NAMALWA (cell line): ENCODE measurements at regions not wholly inside any gene's neighbourhood (a gene's known extent, or its start where the extent isn't known, plus 50 kb on each side); places are given as distances from the start of the nearest gene placed in this dataset.

Experiments used
- DNase-seq: peaks from one replicate; pipeline ENCODE4 v3.0.0-alpha.2; 2015; ENCODE audit warnings: low spot score

DNA sequence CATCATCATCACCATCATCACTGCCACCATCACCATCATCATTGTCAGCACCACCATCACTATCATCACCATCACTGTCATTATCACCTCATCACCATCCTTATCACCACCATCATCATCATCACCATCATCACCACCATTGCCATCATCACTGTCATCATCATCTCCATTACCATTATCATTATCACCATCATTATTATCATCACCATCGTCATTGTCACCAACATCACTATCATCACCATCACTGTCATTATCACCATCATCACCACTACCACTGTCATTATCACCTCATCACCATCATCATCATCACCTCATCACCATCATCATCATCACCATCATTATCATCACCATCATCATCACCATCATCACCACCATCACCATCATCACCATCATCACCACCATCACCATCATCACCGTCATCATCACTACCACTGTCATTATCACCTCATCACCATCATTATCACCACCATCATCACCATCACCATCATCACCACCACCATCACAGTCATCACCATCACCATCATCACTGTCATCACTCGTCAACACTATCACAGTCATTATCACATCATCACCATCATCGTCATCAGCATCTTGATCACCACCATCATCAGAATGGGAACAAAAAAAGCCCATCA, 191.1 kb downstream of the TTLL2 start:
- no peak for DNase-seq

DNA sequence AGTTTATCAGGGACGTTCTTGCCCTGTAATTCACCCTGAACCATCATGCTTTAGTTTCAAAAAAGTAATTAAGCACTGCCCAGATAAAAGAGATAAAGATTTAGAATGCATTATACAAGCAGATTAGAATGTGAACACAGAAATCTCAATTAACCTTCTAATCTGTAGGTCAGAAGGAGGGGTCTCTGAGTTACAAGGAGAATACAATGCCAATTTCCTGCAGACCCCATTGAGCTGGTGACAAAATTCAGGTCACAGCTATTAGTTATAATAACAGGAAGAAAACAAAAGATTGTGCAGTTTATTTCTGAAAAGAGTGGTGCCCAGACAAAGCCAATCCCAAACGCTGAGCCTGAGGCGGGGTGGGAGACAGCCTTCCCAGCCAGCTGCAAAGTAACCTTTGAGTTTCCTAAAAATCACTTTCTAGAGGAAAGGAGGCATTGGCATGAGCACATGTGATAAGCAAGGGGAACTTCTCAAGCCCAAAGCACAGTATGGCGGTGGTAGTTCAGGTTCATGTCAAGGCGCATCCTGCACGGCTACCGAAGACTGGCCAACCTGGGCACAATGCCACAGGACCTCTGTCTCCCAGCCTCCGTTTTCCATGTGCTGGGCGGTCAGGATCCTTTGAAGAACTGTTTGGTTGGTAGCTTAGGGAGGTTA, 192.5 kb downstream of the TTLL2 start:
- DNase-seq: no peak

DNA sequence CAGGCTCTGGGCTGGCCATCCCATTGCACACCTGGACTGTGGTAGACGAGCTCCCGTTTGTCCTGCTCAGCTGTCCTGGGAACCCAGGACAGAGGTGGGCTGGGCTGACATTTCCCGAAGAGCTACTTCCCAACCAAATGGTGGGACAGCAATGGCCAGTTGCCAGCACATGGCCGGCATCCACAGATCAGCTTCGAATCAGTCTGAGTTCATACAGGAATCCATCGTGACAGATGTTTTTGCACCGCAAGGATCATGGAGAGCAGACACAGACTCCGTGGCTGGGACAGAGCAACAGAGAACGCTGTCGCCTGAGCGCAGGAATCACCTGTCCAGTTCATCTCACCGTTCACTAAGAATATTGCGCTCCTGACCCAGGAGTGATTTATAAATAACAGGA, 198.5 kb downstream of the TTLL2 start:
- DNase-seq: no peak

DNA sequence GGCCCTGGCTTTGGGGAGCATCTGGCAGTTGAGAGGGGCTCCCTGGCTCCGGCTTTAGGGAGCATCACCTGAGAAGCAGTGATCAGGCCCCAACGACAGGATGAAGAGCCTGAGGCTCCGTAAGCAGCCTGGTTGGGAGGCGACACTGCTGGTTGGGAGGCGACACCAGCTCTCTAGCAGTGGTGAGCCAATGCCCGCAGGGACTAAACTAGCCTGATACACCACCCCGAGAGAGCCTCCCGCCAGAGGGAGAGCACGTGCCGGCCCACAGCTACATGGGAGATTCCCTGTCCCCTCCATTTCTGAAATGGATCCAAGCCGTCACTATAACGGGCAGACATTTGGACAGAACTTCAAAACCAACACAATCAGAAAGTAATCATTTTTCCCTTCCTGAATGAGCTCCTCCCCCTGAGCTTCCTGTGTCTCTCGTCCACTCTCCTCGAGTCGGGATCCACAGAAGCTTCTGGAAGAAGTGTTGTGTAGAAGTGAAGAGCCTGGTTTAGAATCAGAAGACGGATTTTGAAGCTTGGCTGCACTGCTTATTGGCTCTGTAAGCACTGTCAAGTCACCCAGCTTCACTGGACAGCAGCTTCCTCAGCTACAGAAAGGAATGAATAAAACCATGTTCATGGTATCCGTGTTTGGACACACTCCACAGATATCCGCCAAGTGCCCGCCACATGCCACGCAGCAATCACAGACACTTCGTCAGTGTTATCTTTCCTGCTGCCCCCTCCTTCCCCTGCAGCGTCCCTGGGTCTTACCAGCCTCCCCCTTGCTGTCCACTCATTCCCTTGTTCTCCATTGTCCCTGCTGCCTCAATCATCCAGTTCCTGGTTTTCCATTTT, 199.6 kb downstream of the TTLL2 start:
- DNase-seq: no peak

DNA sequence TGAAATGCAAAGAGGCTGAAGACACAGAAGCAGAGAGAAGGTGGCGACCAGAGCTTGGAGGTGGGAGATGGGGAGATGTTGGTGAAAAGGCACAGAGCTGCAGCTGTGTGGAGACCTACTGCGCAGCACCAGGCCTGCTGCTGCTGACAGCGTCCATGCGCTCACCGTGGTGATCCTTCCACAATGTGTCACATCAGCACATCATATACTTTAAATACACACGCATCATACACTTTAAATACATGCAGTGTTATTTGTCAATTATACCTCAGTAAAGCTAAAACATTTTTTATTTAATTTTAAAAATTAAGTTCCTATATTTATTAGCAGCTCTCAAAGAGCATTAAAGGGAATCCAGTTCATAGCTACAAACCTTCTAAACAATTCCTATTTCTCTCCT, 200.9 kb downstream of the TTLL2 start:
- DNase-seq: no peak

DNA sequence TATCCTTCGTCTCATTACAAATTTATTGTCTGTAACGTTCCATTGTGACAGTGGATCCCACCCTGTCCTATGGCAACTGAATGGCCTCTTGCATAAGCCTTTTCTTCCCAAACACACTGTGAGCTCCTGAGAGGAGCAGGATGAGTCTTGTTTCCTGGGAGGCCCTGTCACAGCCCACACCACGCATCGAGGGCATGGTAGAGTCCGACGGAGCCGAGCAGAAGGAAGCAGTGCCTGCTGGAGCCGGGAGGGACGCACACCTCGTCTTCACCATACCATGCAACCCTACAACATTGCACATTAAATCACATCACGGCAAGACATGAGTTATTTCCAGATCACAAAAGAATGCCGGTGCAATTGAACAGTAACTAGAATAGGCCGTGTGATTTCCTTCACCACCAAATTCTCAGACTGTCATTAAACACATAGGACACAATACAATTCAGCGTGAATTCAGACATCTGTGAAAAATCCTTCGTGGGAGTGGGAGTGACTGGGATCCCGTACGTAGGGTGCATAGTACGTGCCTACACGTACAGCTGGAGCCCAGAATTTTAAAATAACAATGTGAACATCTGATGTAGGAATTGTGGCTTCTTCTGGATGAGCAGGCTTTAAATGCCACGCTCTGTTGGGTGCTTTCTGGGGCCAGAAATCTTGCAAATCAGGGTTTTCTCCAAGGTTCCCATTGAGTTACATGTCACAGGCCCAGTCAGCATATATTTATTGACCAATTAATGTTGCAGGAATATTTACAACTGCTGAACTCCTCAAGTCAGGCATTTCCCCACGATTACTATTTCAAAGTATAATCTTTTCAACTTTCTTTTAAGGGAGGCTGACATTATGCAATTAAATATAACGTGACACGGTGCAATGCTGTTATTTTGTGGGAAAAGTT, 201.8 kb downstream of the TTLL2 start:
- no peak for DNase-seq

DNA sequence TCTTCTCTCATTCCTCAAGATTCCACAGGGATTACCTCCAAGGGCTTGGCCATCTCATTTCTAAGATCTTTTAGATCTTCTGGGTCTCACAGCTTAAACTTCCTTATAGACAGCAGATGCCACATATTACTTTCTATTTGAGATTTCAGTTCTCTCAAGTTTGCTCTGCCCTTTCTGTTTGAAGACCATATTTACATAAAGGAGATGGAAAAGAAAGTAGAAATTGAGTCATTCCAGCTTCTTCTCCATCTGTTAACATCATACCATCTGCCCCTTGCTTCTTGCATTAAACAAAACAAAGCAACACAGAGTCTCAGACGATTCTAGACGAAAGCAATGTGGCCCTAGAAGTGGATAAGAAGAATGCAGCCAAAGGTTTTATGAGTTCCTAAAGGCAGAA, 203.4 kb downstream of the TTLL2 start:
- no peak for DNase-seq

DNA sequence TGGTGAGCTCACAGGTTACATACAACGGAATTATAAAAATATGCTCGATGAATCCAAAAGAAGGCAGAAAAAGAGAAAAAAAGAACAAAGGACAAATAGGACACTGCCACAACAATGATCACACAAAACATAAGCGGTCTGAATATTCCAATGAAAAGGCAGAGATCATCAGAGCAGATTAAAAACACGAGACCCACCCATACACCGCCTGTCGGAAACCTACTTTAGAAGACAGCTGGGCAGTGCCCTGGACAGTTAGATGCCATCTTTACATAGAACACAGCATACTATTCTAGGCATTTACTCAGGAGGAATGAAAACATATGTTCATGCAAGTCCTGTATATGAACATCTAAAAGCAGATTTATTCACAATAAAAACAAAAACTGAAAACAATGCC, 204.1 kb downstream of the TTLL2 start:
- no peak for DNase-seq

DNA sequence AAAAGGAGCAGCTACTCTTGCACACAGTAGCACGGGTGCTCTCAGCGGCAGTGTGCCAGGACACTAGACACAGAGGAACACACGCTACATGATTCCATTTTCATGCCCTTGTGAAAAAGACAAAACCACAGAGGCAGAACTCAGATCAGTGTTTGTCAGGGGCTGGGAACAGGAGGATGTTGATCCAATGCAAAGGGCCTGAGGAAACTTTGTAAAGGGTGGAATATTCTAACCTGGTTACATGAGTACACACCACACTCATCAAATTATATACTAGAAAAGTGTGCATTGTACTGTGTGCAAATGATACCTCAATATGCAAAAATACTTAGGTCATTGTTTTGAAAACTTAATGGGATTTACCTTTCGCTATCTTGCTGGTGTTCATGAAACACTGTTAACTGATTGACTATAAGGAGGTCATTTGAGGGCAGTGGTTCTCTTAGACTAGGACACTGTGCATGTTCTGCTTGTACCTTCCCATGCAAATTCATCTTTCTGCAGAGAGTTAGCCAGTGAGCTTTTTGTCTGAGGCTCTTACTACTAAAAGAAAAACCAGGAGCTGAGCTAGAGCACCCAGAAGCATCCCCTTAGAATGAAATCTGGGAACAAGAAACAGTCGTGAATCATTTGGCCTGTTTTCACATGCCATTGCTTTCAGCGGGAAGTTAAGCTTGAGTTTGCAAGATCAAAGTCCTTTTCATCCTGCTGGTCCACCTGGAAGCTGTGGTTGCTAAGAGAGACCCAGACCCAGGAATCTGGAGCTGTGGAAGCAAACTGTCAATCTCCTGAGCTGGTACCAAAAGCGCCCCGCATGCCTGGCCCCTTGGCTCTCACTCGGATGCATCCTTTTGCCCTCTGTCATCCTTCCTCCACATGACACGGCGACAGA, 204.8 kb downstream of the TTLL2 start:
- no peak for DNase-seq

DNA sequence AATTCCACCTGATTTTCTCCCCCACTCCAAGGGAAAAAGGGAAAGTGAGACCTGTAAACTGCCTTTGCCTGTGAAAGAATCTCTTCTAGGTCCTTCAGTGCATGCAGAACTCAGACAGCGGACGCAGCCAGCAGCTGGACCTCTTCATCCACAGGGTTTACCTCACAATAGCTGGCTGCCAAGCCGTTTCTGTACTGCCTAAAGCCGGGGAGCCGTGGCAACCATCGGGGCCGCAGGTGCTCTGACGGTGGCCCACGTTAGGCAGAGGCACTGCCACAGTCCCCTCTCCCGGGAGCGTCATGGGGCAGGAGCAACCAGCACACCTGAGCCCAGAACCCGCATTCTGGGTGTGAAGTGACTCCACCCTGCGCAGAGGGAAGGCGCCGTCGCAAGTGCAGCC, 206.1 kb downstream of the TTLL2 start:
- DNase-seq: no peak

DNA sequence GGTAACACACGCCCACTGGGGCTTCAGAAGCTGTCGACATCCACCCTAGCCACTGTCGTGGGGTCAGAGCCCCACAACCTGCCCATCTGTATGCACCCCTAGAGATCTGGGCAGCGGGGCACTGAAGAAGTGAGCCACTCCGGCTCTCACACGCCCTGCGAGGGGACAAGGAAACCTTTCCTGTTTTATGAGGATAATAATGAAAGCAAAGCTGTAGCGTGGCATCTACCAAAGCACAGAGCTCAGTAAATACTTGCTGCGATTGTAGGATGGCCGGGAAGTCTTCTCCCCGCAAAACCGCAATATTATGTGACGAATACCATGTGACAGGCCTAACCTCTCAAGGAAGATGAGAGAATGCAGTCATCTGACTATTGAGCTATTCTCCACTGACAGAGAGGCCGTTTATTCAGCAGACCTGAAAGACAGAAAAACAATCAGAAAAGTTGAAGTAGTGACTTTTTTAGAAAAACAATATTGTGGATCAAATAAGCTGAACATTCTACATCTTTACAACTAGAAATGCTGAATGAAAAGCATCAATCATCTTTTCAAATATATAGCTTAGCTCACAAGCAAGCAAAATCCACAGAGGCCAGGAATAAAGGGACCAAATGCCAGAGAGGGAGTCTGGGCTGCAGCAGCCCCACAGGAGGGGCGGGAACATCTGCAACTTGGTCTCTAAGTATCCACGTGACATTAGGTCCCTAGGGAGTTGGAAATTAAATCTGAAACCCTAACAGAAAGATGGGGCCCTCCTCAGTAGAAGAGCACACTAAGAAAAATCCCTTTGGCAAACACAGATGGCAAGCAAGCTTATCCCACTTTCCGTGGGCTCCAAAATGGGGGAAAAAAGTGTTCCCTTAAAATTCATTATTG, 207.8 kb downstream of the TTLL2 start:
- DNase-seq: no peak

DNA sequence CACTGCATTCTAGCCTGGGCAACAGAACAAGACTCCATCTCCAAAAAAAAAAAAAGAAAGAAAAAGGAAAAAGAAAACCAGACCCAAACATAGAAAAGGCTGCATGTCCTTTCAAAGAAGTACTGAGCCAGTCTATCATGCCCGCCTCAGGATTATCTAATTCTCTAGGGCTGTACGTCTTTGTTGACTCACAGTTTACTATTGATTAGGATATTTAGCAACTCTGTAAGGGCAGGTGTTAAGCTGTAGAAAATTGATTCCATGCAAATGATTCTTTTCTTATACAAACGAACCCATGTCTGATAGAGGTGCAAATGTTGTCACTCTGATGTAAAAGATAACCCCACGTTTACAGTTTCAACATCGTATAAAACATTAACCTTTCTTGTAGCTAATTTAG, 209.0 kb downstream of the TTLL2 start:
- no peak for DNase-seq

DNA sequence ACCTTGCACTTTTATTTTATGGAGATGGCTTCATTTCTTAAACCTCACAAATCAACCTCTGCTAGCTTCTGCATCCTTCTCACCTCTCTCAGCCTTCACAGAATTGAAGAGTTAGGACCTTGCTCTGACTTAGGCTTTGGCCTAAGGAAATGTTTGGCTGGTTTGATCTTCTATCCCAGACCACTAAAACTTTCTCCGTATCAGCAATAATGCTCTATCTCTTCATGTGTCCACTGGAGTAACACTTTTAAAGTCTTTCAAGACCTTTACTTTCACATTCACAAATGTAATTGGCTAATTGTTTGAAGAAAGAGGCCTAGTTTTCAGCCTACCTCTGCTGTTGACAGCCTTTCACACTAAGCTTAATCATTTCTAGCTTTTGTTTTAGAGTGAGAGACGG, 212.9 kb downstream of the TTLL2 start:
- no peak for DNase-seq

DNA sequence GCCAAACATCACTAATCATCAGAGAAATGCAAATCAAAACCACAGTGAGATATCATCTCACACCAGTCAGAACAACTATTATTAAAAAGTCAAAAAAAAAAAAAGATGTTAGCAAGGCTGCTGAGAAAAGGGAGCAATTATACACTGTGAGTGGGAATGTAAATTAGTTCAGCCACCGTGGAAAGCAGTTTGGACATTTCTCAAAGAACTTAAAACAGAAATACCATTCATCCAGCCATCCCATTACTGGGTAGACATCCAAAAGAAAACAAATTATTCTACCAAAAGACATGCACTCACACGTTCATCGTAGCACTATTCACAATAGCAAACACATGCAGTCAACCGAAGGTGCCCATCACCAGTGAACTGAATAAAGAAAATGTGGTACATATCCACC, 213.9 kb downstream of the TTLL2 start:
- no peak for DNase-seq

DNA sequence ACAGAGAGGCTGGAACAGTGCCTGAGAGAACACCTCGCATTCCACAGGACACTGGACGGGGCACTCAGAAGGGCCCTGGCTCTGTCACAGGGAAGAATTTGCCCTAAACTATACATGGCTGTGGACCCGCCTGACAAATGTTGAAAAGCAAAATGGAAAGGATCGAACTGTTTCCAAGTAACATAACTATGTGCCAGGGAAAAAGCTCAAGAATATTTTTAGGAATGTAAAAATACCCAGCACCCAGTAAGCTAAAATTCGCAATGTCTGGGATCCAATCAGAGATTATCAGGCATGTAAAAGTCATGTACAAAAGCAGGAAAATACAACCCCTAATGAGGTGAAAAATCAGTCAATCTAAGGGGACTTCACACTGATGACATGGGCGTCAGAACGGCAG, 215.9 kb downstream of the TTLL2 start:
- DNase-seq: no peak

DNA sequence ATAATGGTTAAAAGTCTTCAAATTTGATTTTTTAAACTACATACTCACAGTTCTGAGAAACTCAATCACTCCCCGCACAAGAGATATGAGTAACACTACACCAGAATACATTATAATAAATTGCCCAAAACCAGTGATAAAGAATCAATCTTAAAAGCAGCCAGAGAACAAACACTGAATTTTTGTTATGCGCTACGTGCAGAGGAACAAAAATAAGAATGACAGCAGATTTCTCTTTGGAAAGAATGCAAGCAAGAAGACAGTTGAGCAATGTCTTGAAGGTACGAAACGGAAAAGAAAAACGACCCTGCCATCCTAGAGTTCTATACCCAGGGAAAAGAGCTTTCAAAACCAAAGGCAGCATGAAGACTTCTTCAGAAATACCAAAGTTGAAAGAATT, 216.7 kb downstream of the TTLL2 start:
- no peak for DNase-seq

DNA sequence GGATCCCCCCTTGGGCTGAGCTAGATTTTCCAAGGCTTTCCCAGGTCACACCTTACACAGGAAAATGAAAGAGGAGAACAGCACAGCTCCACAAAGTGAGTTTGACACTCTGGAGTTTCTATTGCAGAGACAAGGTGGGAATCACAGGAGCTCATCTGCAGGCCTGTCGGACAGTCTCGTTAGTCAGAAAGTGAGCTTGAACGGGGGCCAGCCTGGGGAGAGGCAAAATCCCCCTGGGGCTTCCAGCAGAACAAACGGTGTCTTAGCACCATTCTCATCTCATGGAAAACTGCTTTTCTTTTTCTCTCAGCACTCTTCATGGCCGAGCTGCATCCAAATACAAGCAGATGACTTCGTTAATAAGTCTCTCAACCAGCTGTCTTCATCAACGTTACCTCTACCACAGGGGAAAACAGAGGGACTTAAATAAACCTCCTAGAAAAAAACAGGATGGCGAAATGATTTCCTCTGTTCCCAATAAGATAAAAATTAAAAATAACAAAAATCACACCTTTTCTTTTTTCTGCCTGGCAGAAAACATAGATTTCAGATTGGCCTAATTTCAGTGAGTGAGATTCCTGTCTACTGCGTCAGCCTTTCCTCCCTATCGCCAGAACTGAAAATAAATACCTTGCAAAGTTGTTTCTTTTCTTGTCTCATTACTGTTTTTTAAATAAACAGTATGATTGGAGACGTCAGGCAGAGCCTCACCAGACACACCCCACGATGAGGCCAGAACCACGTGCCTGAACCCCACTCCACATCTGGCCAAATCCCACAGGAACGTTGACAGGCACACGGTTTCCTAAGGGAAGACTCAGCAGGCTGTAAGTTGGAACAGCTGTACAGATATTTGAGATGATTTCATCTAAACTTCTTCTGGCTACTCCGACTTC, 219.0 kb downstream of the TTLL2 start:
- DNase-seq: no peak

DNA sequence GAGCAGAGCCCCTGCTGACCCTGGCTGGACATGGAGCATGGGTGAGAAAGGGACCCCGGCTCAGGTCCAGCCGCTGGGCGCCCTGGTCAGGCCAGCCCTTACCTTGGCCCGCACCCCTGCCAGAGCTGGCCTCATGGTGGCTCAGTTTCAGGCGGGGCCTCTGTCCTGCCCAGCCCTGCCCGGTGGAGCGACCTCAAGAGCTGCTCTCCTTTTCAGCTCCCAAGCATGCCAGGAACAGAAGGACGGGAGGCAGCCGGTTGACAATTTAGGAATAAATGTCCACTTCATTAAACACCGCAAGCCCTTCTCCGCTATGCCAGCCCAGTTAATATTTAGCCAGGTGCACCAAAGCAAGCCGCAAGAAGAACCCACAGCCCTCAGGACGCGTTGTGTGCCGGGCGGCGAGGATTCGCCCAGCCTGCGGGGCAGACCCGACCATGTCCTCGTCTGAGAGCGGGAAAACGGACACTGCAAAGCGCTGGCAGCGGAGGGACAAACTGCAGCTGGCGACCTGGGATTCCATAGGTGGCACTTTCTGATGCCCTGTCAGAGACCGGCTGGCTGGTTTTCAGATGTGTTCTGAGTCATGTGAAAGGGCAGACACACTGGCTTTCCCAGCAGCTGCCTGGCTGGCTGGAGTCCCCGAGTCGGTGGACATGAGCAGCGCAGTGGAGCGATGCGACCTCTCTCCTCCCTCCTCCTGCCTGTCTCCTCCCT, 221.9 kb downstream of the TTLL2 start:
- no peak for DNase-seq

DNA sequence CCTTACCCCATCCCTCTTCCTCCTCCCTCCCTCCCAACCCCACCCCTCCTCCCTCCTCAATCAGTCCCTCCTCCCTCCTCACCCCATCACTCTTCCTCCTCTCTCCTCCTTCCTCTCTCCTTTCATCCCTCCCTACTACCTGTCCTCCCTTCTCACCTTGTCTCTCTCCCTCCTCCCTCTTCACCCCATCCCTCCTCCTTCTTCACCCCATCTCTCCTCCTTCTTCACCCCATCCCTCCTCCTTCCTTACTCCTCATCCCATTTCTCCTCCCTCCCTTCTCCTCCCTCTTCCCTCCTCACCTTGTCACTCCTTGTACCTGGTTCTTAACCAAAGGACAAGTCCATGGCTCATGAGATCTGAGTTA, 222.4 kb downstream of the TTLL2 start:
- no peak for DNase-seq
